ENCODE measurements at regions not wholly inside any gene's neighbourhood (a gene's known extent, or its start where the extent isn't known, plus 50 kb on each side); places are given as distances from the start of the nearest gene placed in this dataset.

DNA sequence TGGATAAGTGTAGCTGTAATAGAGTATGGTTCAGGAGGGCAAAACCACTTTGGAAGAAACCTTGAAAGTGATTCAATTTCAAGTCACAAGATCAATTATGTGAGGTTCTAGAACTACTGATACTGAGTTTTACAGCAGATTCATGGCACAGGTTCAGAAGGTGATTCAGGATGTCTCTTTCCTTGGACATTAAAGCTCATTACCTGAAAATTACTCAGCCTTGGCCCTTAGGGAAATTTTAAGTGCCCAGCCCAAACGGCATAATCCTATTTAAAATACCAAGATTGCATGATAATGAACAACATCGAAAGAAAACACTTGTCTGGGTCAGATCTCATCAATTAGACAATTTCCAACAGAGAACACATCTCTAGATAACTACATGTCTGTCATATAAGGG lies 70.2 kb upstream of the SLC38A2 start:
- TF ChIP-seq, protein P1, sequence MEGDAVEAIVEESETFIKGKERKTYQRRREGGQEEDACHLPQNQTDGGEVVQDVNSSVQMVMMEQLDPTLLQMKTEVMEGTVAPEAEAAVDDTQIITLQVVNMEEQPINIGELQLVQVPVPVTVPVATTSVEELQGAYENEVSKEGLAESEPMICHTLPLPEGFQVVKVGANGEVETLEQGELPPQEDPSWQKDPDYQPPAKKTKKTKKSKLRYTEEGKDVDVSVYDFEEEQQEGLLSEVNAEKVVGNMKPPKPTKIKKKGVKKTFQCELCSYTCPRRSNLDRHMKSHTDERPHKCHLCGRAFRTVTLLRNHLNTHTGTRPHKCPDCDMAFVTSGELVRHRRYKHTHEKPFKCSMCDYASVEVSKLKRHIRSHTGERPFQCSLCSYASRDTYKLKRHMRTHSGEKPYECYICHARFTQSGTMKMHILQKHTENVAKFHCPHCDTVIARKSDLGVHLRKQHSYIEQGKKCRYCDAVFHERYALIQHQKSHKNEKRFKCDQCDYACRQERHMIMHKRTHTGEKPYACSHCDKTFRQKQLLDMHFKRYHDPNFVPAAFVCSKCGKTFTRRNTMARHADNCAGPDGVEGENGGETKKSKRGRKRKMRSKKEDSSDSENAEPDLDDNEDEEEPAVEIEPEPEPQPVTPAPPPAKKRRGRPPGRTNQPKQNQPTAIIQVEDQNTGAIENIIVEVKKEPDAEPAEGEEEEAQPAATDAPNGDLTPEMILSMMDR (conservative IDR thresholded peaks at IDR 0.05), result no peak
- TF ChIP-seq ZFX (IDR thresholded peaks at IDR 0.05), result no peak
- H3K27ac ChIP-seq, result no peak overlapping the region

DNA sequence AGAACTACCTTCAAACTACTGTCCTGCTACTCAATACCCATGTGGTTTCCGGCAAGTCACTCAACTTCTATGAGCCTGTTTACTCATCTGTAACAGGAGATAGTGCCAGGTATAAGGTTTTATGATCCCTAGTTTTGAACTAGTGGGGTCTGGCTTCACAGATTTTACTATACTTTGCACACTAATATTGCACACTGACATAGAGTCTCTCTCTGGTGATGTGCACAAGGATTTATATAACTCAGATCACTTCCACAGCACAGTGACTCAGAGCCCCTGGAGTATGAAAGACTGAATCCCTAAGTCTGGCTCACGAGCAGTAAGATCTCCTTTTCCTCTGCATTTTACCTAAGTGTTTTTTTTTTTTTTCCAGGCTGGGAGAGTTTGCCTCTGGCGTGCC lies 69.7 kb upstream of the SLC38A2 start:
- H3K27ac ChIP-seq, result no peak overlapping the region
- TF ChIP-seq, protein P1 (conservative IDR thresholded peaks at IDR 0.05), result no peak
- no peak for TF ChIP-seq ZFX (IDR thresholded peaks at IDR 0.05)

DNA sequence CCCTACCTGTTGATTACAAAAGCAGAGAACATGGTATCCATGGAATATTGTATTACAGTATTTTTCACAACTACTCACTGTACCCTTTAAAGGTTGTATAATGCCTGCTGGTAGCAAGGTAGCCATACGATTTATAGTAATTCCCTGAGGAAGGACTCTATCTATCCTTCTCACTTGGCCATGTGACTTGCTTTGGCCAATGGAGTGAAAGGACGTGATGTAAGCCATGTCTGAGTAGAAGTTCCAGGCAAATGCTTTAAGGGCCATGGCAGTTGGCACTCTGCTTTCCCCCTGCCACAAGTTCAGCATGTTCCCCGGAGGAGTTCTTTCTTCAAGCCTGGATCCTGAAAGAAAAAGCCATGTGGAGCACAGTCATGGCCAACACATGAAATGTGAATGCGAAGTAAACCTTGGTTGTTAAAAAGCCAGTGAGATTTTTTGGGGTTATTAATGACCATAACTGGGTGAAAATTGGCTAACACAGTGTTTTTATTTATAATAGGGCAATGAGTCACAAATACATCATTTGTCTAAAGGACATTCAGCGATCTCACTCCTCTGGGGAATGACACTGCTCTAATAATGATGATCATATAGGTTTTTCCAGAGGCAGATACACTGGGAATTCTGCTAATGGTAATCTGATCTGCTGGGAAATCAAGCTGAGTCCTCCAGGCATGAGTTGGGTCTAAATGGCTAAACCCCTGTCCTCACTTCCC lies 67.4 kb upstream of the SLC38A2 start:
- no peak overlapping the region for H3K27ac ChIP-seq
- TF ChIP-seq, protein P1 (conservative IDR thresholded peaks at IDR 0.05), result no peak
- no peak for TF ChIP-seq ZFX (IDR thresholded peaks at IDR 0.05)

DNA sequence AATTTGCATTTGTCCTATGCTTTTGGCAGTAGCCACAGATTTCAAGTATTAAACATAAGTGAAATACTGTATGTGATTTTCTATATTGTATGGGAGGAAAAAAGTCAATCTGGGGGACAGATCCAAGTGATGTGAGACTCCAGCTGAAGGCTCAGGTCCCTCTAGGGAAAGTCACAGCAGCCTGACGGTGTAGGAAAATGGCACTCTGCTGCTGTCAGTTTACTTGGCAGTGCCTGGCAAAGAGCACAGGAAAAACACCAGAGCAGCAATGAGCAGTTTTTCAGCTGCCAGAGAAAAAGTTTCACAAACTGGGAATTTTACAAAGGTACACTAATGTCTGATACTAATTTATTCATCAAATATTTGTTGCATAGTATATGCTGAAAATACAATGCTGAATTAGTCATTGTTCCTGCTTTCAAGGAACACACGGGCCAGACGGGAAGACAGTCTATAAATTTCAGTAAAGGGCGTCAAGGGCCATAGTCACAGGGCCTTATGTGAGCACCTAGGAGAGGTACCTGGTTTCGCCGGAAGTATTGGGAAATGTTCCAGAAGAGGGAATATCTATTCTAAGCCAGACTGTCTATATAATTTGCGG lies 66.2 kb upstream of the SLC38A2 start:
- H3K27ac ChIP-seq, result no peak overlapping the region
- TF ChIP-seq, protein P1 (conservative IDR thresholded peaks at IDR 0.05), result no peak
- no peak for TF ChIP-seq ZFX (IDR thresholded peaks at IDR 0.05)

DNA sequence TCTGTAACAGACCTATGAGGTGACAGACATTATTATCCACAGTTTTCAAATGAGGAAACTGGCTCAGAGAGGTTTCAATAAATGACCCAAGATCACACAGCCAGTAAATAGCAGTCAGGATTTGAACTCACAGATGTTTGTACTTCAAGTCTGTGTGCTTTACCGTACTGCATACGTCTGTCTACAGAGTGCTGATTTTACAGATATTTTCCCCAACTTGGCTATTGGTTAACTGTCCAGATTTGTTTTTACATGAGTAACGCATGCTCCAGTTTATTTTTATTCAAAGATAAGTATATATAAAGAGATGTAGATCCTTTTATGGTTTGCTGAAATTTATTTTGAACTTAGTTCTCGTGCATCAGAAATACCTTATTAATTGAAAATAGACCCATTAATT lies 65.7 kb upstream of the SLC38A2 start:
- TF ChIP-seq ZFX (IDR thresholded peaks at IDR 0.05), result no peak
- TF ChIP-seq, protein P1 (conservative IDR thresholded peaks at IDR 0.05), result no peak
- H3K27ac ChIP-seq, result no peak overlapping the region

DNA sequence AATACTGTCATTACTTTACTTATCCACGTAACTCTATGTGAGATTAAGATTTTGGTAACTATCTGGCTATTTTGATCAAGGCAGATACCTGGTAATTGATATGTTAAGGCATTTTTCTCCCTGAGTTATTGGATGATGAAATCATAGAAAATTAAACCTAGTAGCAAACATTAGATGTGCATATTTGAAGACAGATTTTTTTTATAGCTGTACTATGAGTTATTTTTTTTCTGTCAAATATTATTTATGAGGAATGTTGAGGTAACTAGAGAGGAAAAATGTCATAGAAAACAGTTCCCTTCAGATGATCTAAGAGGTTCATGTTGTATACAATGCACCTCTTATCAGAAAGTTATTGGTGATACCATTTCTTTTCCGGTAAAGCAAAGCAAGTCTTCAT lies 64.9 kb upstream of the SLC38A2 start:
- H3K27ac ChIP-seq, result no peak overlapping the region
- no peak for TF ChIP-seq ZFX (IDR thresholded peaks at IDR 0.05)

DNA sequence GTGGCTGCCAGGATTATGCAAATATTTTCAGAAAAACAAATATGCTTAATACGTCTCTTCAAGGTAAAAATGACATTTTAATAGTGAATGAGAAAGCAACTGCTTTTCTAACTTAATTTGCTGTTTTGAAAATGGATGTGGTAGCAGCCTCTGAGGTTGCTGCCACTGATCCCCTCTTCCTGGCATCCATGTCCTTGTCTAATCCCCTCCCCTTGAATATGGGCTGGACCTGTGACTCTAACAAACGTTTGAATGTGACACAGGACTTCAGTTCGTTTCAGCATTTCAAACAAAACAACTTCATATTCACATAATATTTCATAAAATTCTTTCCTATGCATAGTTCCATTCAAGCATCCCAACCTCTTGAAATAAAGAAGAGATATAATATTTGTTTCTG lies 64.2 kb upstream of the SLC38A2 start:
- TF ChIP-seq, protein P1 (conservative IDR thresholded peaks at IDR 0.05), result no peak
- no peak for TF ChIP-seq ZFX (IDR thresholded peaks at IDR 0.05)
- H3K27ac ChIP-seq, result no peak overlapping the region

DNA sequence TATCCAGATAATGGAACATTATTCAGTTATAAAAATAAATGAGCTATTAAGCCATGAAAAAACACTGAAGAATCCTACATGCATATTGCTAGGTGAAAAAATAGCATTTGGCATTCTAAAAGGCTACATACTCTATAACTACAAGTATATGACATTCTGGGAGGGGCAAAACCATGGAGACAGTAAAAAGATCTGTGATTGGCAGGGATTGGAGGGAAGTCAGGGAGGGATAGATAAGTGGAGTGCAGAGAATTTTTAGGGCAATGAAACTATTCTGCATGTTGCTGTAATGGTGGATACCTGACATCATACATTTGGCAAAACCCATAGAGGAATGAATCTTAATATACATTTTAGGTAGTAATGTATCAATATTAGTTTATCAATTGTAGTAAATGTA lies 63.1 kb upstream of the SLC38A2 start:
- no peak overlapping the region for H3K27ac ChIP-seq
- TF ChIP-seq, protein P1 (conservative IDR thresholded peaks at IDR 0.05), result no peak
- no peak for TF ChIP-seq ZFX (IDR thresholded peaks at IDR 0.05)

Measured in C4-2B (cell line).